HG02588 (cell line): ENCODE measurements at regions not wholly inside any gene's neighbourhood (a gene's known extent, or its start where the extent isn't known, plus 50 kb on each side); places are given as distances from the start of the nearest gene placed in this dataset.
"Not testable (repeated sequence)": the region's sequence is repeated elsewhere in the genome, so short reads cannot be mapped to it uniquely, and the experiment has no call there.

Experiments
- ATAC-seq: cut with Tn5 transposase; IDR thresholded peaks from one replicate; pipeline ENCODE4 v1.9.1; 2021; ENCODE audit warnings: mild to moderate bottlenecking, moderate library complexity; ENCODE audit not compliant: unreplicated experiment

- ATAC-seq: no peak
These were observed 244.5 kb upstream of the JARID2 start for GRCh38 chr6:15001326-15001910.

- no peak for ATAC-seq
These were observed 237.6 kb upstream of the JARID2 start for GRCh38 chr6:15008269-15008668.

GRCh38 chr6:15014958-15015357 is 230.9 kb upstream of the JARID2 start:
- no peak for ATAC-seq

- ATAC-seq: no peak
These were observed 229.1 kb upstream of the JARID2 start for GRCh38 chr6:15016813-15017212.

- ATAC-seq: no peak
These were observed 228.6 kb upstream of the JARID2 start for GRCh38 chr6:15017261-15017660.

- no peak for ATAC-seq
These were observed 228.1 kb upstream of the JARID2 start for GRCh38 chr6:15017803-15018202.

GRCh38 chr6:15020119-15020770 is 225.6 kb upstream of the JARID2 start:
- no peak for ATAC-seq

GRCh38 chr6:15021074-15021473 is 224.8 kb upstream of the JARID2 start:
- no peak for ATAC-seq

- ATAC-seq: not testable (repeated sequence)
These were observed 222.9 kb upstream of the JARID2 start for GRCh38 chr6:15023018-15023417.

- peak; percentile 95 for ATAC-seq
These were observed 222.4 kb upstream of the JARID2 start for GRCh38 chr6:15023448-15023847.

- no peak for ATAC-seq
These were observed 220.4 kb upstream of the JARID2 start for GRCh38 chr6:15025446-15025845.

GRCh38 chr6:15026832-15027231 is 219.0 kb upstream of the JARID2 start:
- no peak for ATAC-seq

GRCh38 chr6:15027472-15027871 is 218.4 kb upstream of the JARID2 start:
- no peak for ATAC-seq

- no peak for ATAC-seq
These were observed 213.9 kb upstream of the JARID2 start for GRCh38 chr6:15032015-15032414.

GRCh38 chr6:15033850-15034203 is 212.0 kb upstream of the JARID2 start:
- ATAC-seq: no peak

- no peak for ATAC-seq
These were observed 209.1 kb upstream of the JARID2 start for GRCh38 chr6:15036690-15037245.

- no peak for ATAC-seq
These were observed 208.6 kb upstream of the JARID2 start for GRCh38 chr6:15037253-15037652.

- no peak for ATAC-seq
These were observed 207.7 kb upstream of the JARID2 start for GRCh38 chr6:15038013-15038791.

GRCh38 chr6:15039136-15039535 is 206.7 kb upstream of the JARID2 start:
- no peak for ATAC-seq

- no peak for ATAC-seq
These were observed 202.9 kb upstream of the JARID2 start for GRCh38 chr6:15042938-15043337.

GRCh38 chr6:15044146-15044882 is 201.6 kb upstream of the JARID2 start:
- ATAC-seq: no peak
